OCI-LY1 (cell line): ENCODE measurements at regions not wholly inside any gene's neighbourhood (a gene's known extent, or its start where the extent isn't known, plus 50 kb on each side); places are given as distances from the start of the nearest gene placed in this dataset.
"Not testable (repeated sequence)": the region's sequence is repeated elsewhere in the genome, so short reads cannot be mapped to it uniquely, and the experiment has no call there.

Experiments used
- H2AFZ ChIP-seq: fragments of 200-600 bp; sonication (generic), shearing (Covaris generic); 2 replicates; pipeline ENCODE4 v1.6.0; 2014; ENCODE audit warnings: antibody characterized with exemption, mild to moderate bottlenecking, low read length
- H3F3A ChIP-seq: fragments of 200-600 bp; sonication (generic), shearing (Covaris generic); 2 replicates; pipeline ENCODE4 v1.6.0; 2014; ENCODE audit warnings: mild to moderate bottlenecking, antibody characterized with exemption, low read length, moderate library complexity; ENCODE audit not compliant: insufficient read depth
- H3K27ac ChIP-seq: fragments of 200-600 bp; sonication (generic); 2 replicates; pipeline ENCODE4 v1.5.1; 2014; ENCODE audit warnings: low read length, mixed run types, mild to moderate bottlenecking, low read depth; ENCODE audit not compliant: poor library complexity, severe bottlenecking
- H3K27me3 ChIP-seq: fragments of 200-600 bp; sonication (generic); 2 replicates; pipeline ENCODE4 v1.6.0; 2014; ENCODE audit warnings: antibody characterized with exemption, mild to moderate bottlenecking, low read length, moderate library complexity; ENCODE audit not compliant: insufficient read depth
- H3K36me3 ChIP-seq: fragments of 200-600 bp; sonication (generic); 2 replicates; pipeline ENCODE4 v1.6.1; 2014; ENCODE audit warnings: mild to moderate bottlenecking, antibody characterized with exemption, low read length, moderate library complexity, mixed read lengths; ENCODE audit not compliant: insufficient read depth
- H3K4me1 ChIP-seq: fragments of 200-600 bp; sonication (generic); 2 replicates; pipeline ENCODE4 v1.5.1; 2014; ENCODE audit warnings: mild to moderate bottlenecking, low read length, moderate library complexity; ENCODE audit not compliant: insufficient read depth, severe bottlenecking
- H3K4me2 ChIP-seq: fragments of 200-600 bp; sonication (generic), shearing (Covaris generic); 2 replicates; pipeline ENCODE4 v1.6.1; 2014; ENCODE audit warnings: low read length
- H3K4me3 ChIP-seq: fragments of 200-600 bp; sonication (generic); 2 replicates; pipeline ENCODE4 v1.5.1; 2014; ENCODE audit warnings: low read length, low read depth, mild to moderate bottlenecking, mixed read lengths; ENCODE audit not compliant: poor library complexity, severe bottlenecking
- H3K79me2 ChIP-seq: fragments of 200-600 bp; shearing (Covaris generic); 2 replicates; pipeline ENCODE4 v1.6.1; 2016; ENCODE audit warnings: mixed run types, low read length, mixed read lengths; ENCODE audit not compliant: insufficient read depth
- H3K9ac ChIP-seq: fragments of 200-600 bp; sonication (generic), shearing (Covaris generic); 2 replicates; pipeline ENCODE4 v1.6.1; 2014; ENCODE audit warnings: mild to moderate bottlenecking, low read length, mixed read lengths
- H3K9me2 ChIP-seq: fragments of 200-600 bp; sonication (generic), shearing (Covaris generic); 2 replicates; pipeline ENCODE4 v1.6.1; 2014; ENCODE audit warnings: low read depth, mild to moderate bottlenecking, low read length, mixed read lengths
- H3K9me3 ChIP-seq: fragments of 200-600 bp; shearing (Covaris generic); 2 replicates; pipeline ENCODE4 v1.6.1; 2014; ENCODE audit warnings: low read length, mixed read lengths
- H4K20me1 ChIP-seq: fragments of 200-600 bp; sonication (generic), shearing (Covaris generic); 2 replicates; pipeline ENCODE4 v1.6.0; 2016; ENCODE audit warnings: mild to moderate bottlenecking, low read length; ENCODE audit not compliant: insufficient read depth
- EZH2 ChIP-seq: fragments of 200-600 bp; sonication (generic), shearing (Covaris generic); IDR thresholded peaks from 2 replicates; pipeline ENCODE4 v1.8.0; 2017; ENCODE audit warnings: borderline replicate concordance, mixed run types, mild to moderate bottlenecking, antibody characterized with exemption, low read length, moderate library complexity, mixed read lengths
- TF ChIP-seq, protein P1 (sequence below): fragments of 200-600 bp; sonication (generic), shearing (Covaris generic); IDR thresholded peaks from 2 replicates; pipeline ENCODE4 v1.5.1; 2017; ENCODE audit warnings: mild to moderate bottlenecking, antibody characterized with exemption, low read length, moderate library complexity, mixed read lengths

DNA sequence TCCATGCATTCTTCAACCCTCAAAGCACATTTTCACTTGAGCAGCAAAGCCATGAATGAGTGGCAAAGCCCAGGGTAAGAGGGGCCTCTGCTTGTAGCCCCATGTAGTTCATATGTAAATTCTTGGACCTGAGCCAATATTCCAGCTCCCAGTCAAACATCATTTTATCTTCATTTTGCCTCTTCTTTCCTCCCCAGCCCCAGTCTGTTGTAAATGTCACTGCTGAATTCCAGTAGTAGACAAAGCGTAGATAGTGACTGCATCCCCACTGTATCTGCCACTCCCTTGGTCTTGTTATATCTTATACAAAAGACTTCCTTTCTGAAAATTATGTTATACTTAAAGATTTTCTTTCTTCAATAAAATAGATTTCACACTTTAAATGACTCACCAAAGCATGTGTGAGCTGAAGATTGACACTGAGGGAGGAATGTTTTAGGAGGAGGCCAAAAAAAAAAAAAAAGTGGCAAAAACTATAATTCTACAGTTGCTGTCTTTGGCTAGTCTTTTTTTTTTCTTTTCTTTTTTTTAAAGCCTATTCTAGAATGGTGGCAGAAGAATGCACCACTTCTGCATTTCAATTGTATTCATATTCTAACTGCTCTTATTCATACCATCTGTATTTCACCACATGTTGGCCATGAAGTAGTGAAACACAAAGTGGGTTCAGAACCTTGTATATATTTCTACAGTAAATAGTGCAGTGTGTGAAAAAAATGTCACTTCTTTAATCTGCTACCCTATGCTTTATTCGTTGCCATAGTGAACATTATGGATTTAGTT is 306.1 kb downstream of the CPS1 start:
- H3K4me2 ChIP-seq = no peak overlapping the region
- H3K4me3 ChIP-seq = no peak overlapping the region
- H3K36me3 ChIP-seq = no peaks in the 10 kb centered on the region
- H3K79me2 ChIP-seq = no peaks in the 10 kb centered on the region
- H3K27ac ChIP-seq = no peak overlapping the region
- H3K9me3 ChIP-seq = no peaks in the 10 kb centered on the region
- no peak overlapping the region for H3K9ac ChIP-seq
- H2AFZ ChIP-seq = no peak overlapping the region
- no peaks in the 10 kb centered on the region for H4K20me1 ChIP-seq
- no peaks in the 10 kb centered on the region for H3K4me1 ChIP-seq
- H3F3A ChIP-seq = no peaks in the 10 kb centered on the region
- TF ChIP-seq, protein P1, sequence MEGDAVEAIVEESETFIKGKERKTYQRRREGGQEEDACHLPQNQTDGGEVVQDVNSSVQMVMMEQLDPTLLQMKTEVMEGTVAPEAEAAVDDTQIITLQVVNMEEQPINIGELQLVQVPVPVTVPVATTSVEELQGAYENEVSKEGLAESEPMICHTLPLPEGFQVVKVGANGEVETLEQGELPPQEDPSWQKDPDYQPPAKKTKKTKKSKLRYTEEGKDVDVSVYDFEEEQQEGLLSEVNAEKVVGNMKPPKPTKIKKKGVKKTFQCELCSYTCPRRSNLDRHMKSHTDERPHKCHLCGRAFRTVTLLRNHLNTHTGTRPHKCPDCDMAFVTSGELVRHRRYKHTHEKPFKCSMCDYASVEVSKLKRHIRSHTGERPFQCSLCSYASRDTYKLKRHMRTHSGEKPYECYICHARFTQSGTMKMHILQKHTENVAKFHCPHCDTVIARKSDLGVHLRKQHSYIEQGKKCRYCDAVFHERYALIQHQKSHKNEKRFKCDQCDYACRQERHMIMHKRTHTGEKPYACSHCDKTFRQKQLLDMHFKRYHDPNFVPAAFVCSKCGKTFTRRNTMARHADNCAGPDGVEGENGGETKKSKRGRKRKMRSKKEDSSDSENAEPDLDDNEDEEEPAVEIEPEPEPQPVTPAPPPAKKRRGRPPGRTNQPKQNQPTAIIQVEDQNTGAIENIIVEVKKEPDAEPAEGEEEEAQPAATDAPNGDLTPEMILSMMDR = no peak
- TF ChIP-seq EZH2 = no peak
- no peaks in the 10 kb centered on the region for H3K27me3 ChIP-seq
- no peaks in the 10 kb centered on the region for H3K9me2 ChIP-seq

DNA sequence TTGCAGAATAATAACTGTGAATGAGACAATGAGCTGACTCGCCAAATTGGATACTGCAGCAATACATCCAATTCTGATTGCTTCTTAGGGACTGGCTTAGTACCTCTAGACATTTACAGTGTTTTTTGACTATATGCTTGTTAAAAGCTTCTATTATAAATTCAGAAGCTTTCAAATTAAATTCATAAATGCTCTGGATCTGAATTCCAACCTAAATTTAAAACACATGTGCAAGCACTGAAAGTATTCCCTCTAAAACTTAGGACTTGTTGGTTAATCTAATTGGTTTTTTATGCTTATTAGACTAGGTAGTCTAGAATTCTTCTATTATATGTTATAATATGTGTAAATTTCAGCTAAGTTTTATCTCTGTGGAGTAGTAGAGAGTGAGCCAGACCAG is 306.9 kb downstream of the CPS1 start:
- Histone ChIP-seq H3K4me3 (no peak overlapping the region), H3K9ac (no peak overlapping the region), H3K4me1 (no peaks in the 10 kb centered on the region), H3K27me3 (no peaks in the 10 kb centered on the region), H3K36me3 (no peaks in the 10 kb centered on the region), H3F3A (no peaks in the 10 kb centered on the region), H3K79me2 (no peaks in the 10 kb centered on the region), H3K9me2 (no peaks in the 10 kb centered on the region), H2AFZ (no peak overlapping the region), H3K9me3 (no peaks in the 10 kb centered on the region), H4K20me1 (no peaks in the 10 kb centered on the region), H3K4me2 (no peak overlapping the region), H3K27ac (no peak overlapping the region)
- no peak for TF ChIP-seq EZH2
- TF ChIP-seq, protein P1 = no peak

DNA sequence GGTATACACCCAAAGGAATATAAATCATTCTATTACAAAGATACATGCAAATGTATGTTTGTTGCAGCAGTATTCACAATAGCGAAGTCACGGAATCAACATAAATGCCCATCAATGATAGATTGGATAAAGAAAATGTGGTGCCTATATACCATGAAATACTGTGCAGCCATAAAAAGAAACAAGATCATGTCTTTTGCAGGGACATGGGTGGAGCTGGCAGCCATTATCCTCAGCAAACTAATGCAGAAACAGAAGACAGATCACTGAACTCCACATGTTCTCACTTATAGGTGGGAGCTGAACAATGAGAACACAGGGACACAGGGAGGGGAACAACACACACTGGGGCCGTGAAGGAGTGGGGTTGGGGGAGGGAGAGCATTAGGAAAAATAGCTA is 315.2 kb downstream of the CPS1 start:
- not testable (repeated sequence) for H3K36me3 ChIP-seq, H3K4me2 ChIP-seq, H3K4me3 ChIP-seq, H3F3A ChIP-seq, H3K27me3 ChIP-seq, H3K9me2 ChIP-seq, H3K4me1 ChIP-seq, H3K9ac ChIP-seq, H4K20me1 ChIP-seq, H3K27ac ChIP-seq, H3K79me2 ChIP-seq, H3K9me3 ChIP-seq, H2AFZ ChIP-seq

DNA sequence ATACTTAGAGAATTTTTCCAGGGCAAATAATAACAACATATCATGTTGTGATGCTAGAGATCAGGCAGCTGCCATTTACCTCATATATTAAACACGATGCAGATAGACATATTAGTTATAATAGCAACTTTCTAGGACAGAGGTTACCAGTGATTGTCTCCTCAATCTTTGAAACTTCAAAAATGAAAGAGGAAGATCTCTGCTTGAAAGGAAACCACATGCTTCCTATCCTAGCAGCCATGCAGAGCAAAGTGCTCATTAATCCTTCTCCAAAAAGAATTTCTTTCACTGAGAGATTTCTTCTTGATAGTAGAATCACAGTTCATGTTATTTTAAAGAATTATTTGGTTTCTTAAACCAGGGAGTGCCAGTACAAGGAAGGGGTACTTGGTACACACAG is 317.2 kb downstream of the CPS1 start:
- H3K9me2 ChIP-seq = no peaks in the 10 kb centered on the region
- H3K27me3 ChIP-seq = no peaks in the 10 kb centered on the region
- no peaks in the 10 kb centered on the region for H3K9me3 ChIP-seq
- H3K36me3 ChIP-seq = no peaks in the 10 kb centered on the region
- H3F3A ChIP-seq = no peaks in the 10 kb centered on the region
- H3K4me1 ChIP-seq = no peaks in the 10 kb centered on the region
- H3K4me3 ChIP-seq = no peak overlapping the region
- H3K9ac ChIP-seq = no peak overlapping the region
- no peak for TF ChIP-seq EZH2
- TF ChIP-seq, protein P1 = no peak
- H3K4me2 ChIP-seq = no peak overlapping the region
- no peaks in the 10 kb centered on the region for H4K20me1 ChIP-seq
- no peaks in the 10 kb centered on the region for H3K79me2 ChIP-seq
- no peak overlapping the region for H3K27ac ChIP-seq
- H2AFZ ChIP-seq = no peak overlapping the region
